Keratinocyte (primary cell): ENCODE measurements at regions not wholly inside any gene's neighbourhood (a gene's known extent, or its start where the extent isn't known, plus 50 kb on each side); places are given as distances from the start of the nearest gene placed in this dataset.

ENCODE experiments used
- EZH2 ChIP-seq: IDR thresholded peaks from one replicate; pipeline ENCODE4 v1.6.1; 2012; ENCODE audit warnings: inconsistent platforms, mild to moderate bottlenecking, low read length, moderate library complexity
- TF ChIP-seq, protein P1 (sequence below), 3 experiments: IDR thresholded peaks in 1 of 3; conservative IDR thresholded peaks in 1 of 3; optimal IDR thresholded peaks in 1 of 3; 2 replicates in 2 of 3; 3 replicates in 1 of 3; pipeline versions ENCODE3 to v1.5.1; 2011; ENCODE audit warnings: low read length in 3 of 3, mild to moderate bottlenecking in 3 of 3, moderate library complexity in 2 of 3, control low read depth in 1 of 3, inconsistent platforms in 1 of 3; ENCODE audit not compliant: insufficient read depth in 2 of 3; ENCODE audit errors: extremely low read depth in 1 of 3

DNA sequence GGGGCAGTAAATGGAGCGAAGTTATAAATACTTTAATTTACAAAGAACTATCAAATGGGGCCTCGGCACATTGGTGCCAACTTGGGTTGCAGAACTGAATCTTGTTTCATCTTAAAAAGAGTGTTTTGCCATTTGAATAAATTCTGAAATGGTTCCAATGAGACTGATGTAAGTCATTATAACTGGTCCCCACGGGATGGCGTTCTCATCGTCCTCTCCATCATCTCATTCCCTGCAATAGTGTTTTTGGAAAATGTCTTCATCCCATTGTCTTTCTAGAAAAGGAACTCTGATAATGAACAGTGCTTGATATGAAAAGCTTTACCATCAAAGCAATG, 422.0 kb upstream of the ID2 start:
- TF ChIP-seq, protein P1, sequence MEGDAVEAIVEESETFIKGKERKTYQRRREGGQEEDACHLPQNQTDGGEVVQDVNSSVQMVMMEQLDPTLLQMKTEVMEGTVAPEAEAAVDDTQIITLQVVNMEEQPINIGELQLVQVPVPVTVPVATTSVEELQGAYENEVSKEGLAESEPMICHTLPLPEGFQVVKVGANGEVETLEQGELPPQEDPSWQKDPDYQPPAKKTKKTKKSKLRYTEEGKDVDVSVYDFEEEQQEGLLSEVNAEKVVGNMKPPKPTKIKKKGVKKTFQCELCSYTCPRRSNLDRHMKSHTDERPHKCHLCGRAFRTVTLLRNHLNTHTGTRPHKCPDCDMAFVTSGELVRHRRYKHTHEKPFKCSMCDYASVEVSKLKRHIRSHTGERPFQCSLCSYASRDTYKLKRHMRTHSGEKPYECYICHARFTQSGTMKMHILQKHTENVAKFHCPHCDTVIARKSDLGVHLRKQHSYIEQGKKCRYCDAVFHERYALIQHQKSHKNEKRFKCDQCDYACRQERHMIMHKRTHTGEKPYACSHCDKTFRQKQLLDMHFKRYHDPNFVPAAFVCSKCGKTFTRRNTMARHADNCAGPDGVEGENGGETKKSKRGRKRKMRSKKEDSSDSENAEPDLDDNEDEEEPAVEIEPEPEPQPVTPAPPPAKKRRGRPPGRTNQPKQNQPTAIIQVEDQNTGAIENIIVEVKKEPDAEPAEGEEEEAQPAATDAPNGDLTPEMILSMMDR (optimal IDR thresholded peaks at IDR 0.05 in 1 of 3, IDR thresholded peaks at IDR 0.05 in 1 of 3, conservative IDR thresholded peaks at IDR 0.05 in 1 of 3; ENCODE audit: extremely low read depth in 1 of 3, insufficient read depth in 2 of 3, low read length in 3 of 3): no peak
- no peak for TF ChIP-seq EZH2
